ENCODE measurements at regions not wholly inside any gene's neighbourhood (a gene's known extent, or its start where the extent isn't known, plus 50 kb on each side); places are given as distances from the start of the nearest gene placed in this dataset.
"Not testable (repeated sequence)": the region's sequence is repeated elsewhere in the genome, so short reads cannot be mapped to it uniquely, and the experiment has no call there.

DNA sequence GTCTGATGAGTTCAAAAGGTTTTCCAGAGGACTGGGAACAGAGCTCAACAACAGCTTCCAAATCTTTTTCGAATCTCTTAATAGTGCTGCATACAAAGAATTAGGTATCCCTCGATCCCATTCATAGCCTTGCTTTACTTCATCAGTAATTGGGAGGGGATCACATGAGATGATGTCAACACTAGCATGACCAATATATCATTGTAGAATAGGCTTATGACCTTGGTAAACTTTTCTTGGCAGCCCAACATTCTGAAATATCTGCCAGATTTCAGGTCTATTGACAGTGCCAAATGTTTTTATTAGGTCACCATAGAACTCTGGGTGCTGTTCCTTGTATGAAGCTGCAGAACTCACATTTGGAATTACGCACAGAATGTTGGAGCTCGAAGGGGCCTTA is 228.9 kb downstream of the FGF10 start:
- Mint-ChIP-seq H3K27me3 (no peaks in the 10 kb centered on the region), H3K4me1 (no peaks in the 10 kb centered on the region), H3K4me3 (no peak overlapping the region), H3K27ac (no peak overlapping the region), H3K36me3 (no peaks in the 10 kb centered on the region), H3K9me3 (peaks cover 9 to 32% (median 14%) of the 10 kb centered on the region in 7 donors)
- DNase-seq, result no peak
- no peak for ATAC-seq (ENCODE audit: low read depth in 2 of 2)

DNA sequence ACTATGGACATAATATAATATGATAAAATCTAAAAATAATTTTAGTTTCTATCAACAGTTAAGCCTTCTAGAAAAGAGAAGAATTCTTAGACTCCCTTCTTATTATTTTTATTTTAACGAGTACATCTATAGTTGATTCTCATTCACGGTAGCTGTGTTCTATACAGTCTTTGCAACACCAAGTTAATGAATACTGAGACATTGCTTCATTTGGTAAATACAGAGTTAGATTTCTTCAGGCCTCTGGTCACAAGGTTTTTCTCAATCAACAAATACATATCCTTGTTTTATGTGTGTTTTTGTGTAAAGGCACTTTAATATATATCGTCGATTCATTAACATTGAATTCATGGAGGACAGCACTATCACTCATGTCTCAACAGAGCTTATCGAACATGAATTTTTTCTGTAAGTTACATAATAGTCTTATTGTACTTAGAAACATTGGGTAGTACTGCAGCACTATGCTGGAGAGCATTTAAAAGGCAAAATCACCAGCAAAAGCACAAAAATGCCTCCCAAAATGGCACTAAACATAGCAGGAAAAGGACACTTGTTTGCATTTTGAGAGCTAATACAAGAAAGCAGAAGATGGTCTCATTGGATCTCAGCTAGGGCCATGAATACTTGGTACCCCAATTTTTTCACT is 239.0 kb downstream of the FGF10 start:
- H3K4me3 Mint-ChIP-seq, result no peak overlapping the region
- H3K27ac Mint-ChIP-seq, result no peak overlapping the region
- H3K9me3 Mint-ChIP-seq, result peaks cover 3 to 18% (median 11%) of the 10 kb centered on the region in 7 donors
- no peak for ATAC-seq (ENCODE audit: low read depth in 2 of 2)
- no peak for DNase-seq
- no peaks in the 10 kb centered on the region for H3K36me3 Mint-ChIP-seq
- no peaks in the 10 kb centered on the region for H3K4me1 Mint-ChIP-seq
- H3K27me3 Mint-ChIP-seq, result no peaks in the 10 kb centered on the region

- DNase-seq; H3K4me1 Mint-ChIP-seq; ATAC-seq (ENCODE audit: low read depth in 2 of 2); H3K27me3 Mint-ChIP-seq; H3K27ac Mint-ChIP-seq; H3K36me3 Mint-ChIP-seq; H3K9me3 Mint-ChIP-seq; H3K4me3 Mint-ChIP-seq: not testable (repeated sequence)
Observed at GRCh38 chr5:44117947-44118346, 271.3 kb downstream of the FGF10 start.

DNA sequence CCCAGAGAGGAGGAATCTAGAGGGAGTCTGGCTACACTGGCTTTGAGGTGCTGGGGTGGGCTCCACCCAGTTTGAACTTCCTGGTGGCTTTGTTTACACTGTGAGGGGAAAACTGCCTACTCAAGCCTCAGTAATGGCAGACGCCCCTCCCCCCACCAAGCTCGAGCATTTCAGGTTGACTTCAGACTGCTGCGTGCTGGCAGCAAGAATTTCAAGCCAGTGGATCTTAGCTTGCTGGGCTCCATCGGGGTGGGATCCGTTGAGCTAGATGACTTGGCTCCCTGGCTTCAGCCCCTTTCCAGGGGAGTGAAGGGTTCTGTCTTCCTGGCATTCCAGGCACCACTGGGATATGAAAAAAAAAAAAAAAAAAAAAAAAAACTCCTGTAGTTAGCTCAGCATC is 281.0 kb downstream of the FGF10 start:
- H3K27me3 Mint-ChIP-seq; H3K27ac Mint-ChIP-seq; H3K36me3 Mint-ChIP-seq; H3K4me3 Mint-ChIP-seq; H3K4me1 Mint-ChIP-seq; DNase-seq; ATAC-seq (ENCODE audit: low read depth in 2 of 2): not testable (repeated sequence)
- H3K9me3 Mint-ChIP-seq, result peaks cover 15 to 27% (median 19%) of the 10 kb centered on the region in 7 donors

DNA sequence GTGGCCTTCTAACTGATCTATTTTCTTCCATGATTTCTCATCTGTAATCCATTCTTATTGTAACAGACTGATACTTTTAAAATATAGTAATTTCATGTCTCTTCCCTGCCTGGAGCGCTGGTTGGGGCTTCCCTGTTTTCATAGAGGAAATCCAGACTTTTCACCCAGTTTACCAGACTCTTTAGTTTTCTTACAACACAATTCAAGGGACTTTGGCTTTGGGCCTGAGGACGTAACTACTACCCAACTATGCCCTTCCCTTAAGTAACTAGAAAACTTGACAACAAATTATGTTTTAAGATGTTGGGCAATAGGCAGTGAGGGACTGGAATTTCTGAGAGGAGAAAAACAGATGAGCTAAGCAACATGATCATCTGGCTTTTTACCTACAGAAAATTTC is 289.6 kb downstream of the FGF10 start:
- Mint-ChIP-seq H3K4me1 (no peaks in the 10 kb centered on the region), H3K36me3 (no peaks in the 10 kb centered on the region), H3K27me3 (no peaks in the 10 kb centered on the region), H3K9me3 (peaks cover 0 to 3% (median 0%) of the 10 kb centered on the region in 7 donors), H3K4me3 (no peak overlapping the region), H3K27ac (no peak overlapping the region)
- DNase-seq (no peak), ATAC-seq (ENCODE audit: low read depth in 2 of 2) (no peak)

DNA sequence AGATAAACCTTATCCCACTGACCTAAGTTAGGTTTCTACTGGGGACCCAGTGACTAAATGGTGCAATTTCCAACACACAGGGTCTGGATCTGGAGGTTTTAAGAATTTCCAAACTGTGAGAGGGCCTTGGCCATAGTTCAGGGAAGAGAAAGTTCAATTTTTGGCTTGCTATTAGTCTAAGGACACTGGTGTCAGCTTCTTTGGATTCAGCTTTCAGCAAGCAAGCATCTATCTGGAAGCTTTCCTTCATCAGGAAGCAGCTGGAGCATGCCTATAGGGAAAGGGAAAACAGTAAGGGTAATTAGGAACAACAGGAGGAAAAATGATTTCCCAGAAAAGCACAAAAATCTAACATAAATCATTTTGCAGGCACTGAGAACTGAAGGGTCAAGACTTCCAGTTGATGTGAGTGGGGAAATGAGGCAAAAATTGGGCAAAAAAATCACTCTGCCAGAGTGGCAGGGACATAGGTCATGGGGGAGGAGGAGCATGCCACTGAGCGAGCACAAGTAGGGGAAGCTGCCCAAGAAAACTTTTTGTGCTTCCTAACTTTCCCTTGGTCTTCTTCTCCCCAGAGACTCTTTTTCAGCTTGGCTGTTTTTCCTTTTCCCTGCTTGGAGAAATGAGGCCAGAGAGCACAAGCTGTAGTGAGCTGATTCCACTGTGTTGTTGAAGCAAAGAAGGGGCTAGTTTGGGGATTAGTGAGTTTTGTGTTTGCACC is 299.6 kb downstream of the FGF10 start:
- peaks cover 0 to 5% (median 0%) of the 10 kb centered on the region in 7 donors for H3K9me3 Mint-ChIP-seq
- no peak overlapping the region for H3K27ac Mint-ChIP-seq
- no peaks in the 10 kb centered on the region for H3K27me3 Mint-ChIP-seq
- no peaks in the 10 kb centered on the region for H3K4me1 Mint-ChIP-seq
- no peaks in the 10 kb centered on the region for H3K36me3 Mint-ChIP-seq
- H3K4me3 Mint-ChIP-seq, result peak overlapping the region in 1 of 8 donors; percentile 25
- DNase-seq (no peak), ATAC-seq (ENCODE audit: low read depth in 2 of 2) (no peak)

DNA sequence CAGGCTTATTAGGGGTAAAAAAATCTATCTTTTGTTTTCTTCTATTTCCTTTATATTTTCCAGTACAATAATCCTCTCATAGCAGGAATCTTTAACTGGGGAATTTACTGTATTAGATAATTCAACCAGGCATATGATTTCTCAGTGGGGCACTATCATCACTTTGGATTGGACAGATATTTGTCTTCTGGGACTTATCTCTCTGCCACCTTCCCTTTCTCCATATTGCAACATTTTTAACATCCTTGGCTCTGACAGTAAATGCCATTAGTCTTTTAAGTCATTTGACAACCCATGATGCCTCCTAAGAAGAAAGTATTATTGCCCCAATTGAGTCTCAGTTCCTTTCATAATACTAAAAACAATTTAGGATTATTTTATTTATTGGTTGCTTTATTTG is 304.1 kb downstream of the FGF10 start:
- Mint-ChIP-seq H3K36me3 (no peaks in the 10 kb centered on the region), H3K4me1 (no peaks in the 10 kb centered on the region), H3K27ac (no peak overlapping the region), H3K9me3 (peaks cover 0 to 18% (median 3%) of the 10 kb centered on the region in 7 donors), H3K27me3 (no peaks in the 10 kb centered on the region), H3K4me3 (no peak overlapping the region)
- ATAC-seq (ENCODE audit: low read depth in 2 of 2), result no peak
- DNase-seq, result no peak

- peaks cover 0 to 12% (median 4%) of the 10 kb centered on the region in 7 donors for H3K9me3 Mint-ChIP-seq
- H3K27me3 Mint-ChIP-seq, H3K36me3 Mint-ChIP-seq: not testable (repeated sequence)
Observed at GRCh38 chr5:44074547-44074946, 314.7 kb downstream of the FGF10 start.

DNA sequence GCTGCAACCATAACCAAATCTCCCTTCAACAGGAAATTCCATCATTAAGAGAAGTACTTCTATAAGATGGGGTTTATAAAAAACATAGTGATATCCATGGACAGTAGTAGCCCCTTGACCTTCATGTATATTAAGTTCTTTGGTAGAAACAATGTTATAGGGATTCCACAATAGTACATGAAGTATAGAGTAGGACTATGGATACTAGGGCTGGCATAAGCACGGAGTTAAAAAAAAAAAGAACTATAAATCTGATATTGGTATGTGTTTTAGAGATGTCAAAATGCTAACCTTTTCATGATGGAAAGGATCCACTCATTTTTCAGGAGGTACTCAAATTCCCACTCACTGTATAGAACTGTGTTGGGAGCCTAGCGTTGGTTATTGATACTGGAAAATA is 337.6 kb downstream of the FGF10 start:
- Mint-ChIP-seq H3K27ac (no peak overlapping the region), H3K4me1 (no peaks in the 10 kb centered on the region), H3K36me3 (no peaks in the 10 kb centered on the region), H3K9me3 (peaks cover 0 to 11% (median 0%) of the 10 kb centered on the region in 7 donors), H3K4me3 (no peak overlapping the region), H3K27me3 (no peaks in the 10 kb centered on the region)
- ATAC-seq (ENCODE audit: low read depth in 2 of 2) (no peak), DNase-seq (no peak)

More at GRCh38 chr5:44074547-44074946, 314.7 kb downstream of the FGF10 start:
- H3K4me1 Mint-ChIP-seq; DNase-seq; ATAC-seq (ENCODE audit: low read depth in 2 of 2); H3K4me3 Mint-ChIP-seq; H3K27ac Mint-ChIP-seq: not testable (repeated sequence)

DNA sequence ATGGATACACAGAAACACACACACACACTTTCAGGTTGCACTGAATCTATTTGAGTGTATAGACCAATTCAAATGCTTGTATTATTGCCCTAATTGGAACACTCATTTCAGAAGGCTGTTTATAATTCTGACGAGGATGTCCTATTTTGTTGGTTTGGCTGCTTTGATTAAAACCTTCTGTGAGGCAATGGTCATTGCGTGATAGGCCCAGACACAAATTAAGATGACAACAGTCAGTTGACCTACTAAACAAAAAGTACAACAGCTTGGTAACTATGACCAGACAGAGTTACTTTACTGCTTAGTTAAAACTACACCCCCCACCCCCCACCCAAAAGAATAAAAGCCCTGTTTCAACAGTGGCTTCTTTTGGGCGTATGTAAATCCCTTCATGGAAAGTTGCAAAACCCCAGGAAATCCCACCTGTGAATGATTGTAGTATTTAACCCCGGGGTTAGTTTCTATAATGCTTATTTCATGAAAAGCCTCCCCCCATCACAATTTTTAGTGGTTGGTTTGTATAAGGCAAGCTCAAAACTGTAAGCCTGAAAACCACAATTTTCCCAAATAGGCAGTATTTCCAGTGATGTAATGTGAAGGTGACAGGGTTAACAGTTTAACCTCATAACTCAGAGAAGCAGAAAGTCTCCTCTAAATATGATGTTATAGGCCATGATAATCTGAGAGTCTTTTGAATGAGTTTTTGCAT is 340.8 kb downstream of the FGF10 start:
- Mint-ChIP-seq H3K27ac (no peak overlapping the region), H3K27me3 (no peaks in the 10 kb centered on the region), H3K4me1 (no peaks in the 10 kb centered on the region), H3K4me3 (no peak overlapping the region), H3K36me3 (no peaks in the 10 kb centered on the region), H3K9me3 (peaks cover 0 to 21% (median 8%) of the 10 kb centered on the region in 7 donors)
- DNase-seq (no peak), ATAC-seq (ENCODE audit: low read depth in 2 of 2) (no peak)

GRCh38 chr5:44046619-44047364 is 342.4 kb downstream of the FGF10 start:
- no peaks in the 10 kb centered on the region for H3K27me3 Mint-ChIP-seq
- H3K9me3 Mint-ChIP-seq, result peaks cover 1 to 15% (median 8%) of the 10 kb centered on the region in 7 donors
- H3K4me3 Mint-ChIP-seq, result no peak overlapping the region
- no peak overlapping the region for H3K27ac Mint-ChIP-seq
- no peaks in the 10 kb centered on the region for H3K4me1 Mint-ChIP-seq
- ATAC-seq (ENCODE audit: low read depth in 2 of 2), result no peak
- no peak for DNase-seq
- H3K36me3 Mint-ChIP-seq, result no peaks in the 10 kb centered on the region

DNA sequence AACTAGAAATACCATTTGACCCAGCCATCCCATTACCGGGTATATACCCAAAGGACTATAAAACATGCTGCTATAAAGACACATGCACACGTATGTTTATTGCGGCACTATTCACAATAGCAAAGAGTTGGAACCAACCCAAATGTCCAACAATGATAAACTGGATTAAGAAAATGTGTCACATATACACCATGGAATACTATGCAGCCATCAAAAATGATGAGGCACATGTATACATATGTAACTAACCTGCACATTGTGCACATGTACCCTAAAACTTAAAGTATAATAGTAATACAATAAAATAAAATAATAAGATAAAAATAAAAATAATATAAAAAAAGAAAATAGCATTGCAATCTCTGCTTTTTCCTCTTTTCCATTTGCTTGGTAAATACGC is 344.7 kb downstream of the FGF10 start:
- not testable (repeated sequence) for H3K27me3 Mint-ChIP-seq; DNase-seq; H3K36me3 Mint-ChIP-seq; H3K4me3 Mint-ChIP-seq; ATAC-seq (ENCODE audit: low read depth in 2 of 2); H3K27ac Mint-ChIP-seq; H3K4me1 Mint-ChIP-seq
- peaks cover 7 to 19% (median 10%) of the 10 kb centered on the region in 7 donors for H3K9me3 Mint-ChIP-seq

DNA sequence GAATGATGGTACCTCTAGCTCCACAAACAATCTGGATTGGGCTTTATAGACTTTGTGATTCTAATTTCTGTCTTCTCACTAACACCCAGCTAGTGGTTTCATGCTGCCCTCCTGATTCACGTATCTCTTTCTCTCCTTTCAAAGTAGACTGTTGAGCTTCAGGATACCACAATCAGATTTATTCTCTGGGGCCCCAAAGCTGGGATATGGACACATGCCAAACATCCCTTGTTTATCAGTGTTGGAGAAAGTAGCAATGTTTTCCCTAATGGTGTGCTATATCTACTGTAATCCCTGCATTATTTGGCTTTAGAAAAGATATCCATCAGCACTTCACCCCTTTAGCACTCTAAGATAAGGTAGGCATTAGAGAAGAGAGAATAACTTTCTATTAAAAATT is 361.0 kb downstream of the FGF10 start:
- Mint-ChIP-seq H3K4me1 (no peaks in the 10 kb centered on the region), H3K27ac (no peak overlapping the region), H3K36me3 (no peaks in the 10 kb centered on the region), H3K4me3 (peak overlapping the region in 1 of 8 donors; percentile 1), H3K27me3 (no peaks in the 10 kb centered on the region), H3K9me3 (peaks cover 0 to 8% (median 1%) of the 10 kb centered on the region in 7 donors)
- ATAC-seq (ENCODE audit: low read depth in 2 of 2) (no peak), DNase-seq (no peak)

Measured in naive B cell (primary cell).